Retinal pigment epithelial cell (primary cell): ENCODE measurements at regions not wholly inside any gene's neighbourhood (a gene's known extent, or its start where the extent isn't known, plus 50 kb on each side); places are given as distances from the start of the nearest gene placed in this dataset.

Source experiments
- DNase-seq: peaks from one replicate; pipeline ENCODE4 v3.0.0-alpha.2; 2010; ENCODE audit warnings: low read depth
- H3K4me3 ChIP-seq: 2 replicates; pipeline ENCODE4 v1.5.1; 2011; ENCODE audit warnings: mild to moderate bottlenecking, low read length, control low read depth, moderate library complexity
- TF ChIP-seq, protein P1 (sequence below): conservative IDR thresholded peaks from 2 replicates; pipeline ENCODE4 v1.5.1; 2011; ENCODE audit warnings: low read depth, low read length, control low read depth, inconsistent platforms

DNA sequence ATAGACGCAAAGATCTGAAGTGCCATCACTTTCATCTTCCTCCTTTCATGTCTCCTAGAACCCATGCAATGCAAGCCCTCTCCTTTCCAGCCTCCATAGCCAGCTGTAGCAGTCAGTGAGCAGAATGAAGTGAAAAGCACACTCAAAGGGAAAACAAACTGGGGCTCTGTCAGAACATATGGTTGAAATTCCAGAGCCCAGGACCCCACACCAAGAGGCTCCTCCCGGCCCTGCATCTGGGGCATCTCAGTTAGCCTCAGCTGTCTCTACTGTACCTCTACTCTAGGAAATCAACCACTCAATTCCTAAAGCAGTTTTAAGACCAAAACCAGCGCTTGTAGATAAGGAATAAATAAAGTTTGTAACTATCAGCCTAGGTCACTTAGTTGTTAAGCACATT is 73.8 kb upstream of the P3H2 start:
- H3K4me3 ChIP-seq, result no peak overlapping the region
- no peak for DNase-seq
- TF ChIP-seq, protein P1, sequence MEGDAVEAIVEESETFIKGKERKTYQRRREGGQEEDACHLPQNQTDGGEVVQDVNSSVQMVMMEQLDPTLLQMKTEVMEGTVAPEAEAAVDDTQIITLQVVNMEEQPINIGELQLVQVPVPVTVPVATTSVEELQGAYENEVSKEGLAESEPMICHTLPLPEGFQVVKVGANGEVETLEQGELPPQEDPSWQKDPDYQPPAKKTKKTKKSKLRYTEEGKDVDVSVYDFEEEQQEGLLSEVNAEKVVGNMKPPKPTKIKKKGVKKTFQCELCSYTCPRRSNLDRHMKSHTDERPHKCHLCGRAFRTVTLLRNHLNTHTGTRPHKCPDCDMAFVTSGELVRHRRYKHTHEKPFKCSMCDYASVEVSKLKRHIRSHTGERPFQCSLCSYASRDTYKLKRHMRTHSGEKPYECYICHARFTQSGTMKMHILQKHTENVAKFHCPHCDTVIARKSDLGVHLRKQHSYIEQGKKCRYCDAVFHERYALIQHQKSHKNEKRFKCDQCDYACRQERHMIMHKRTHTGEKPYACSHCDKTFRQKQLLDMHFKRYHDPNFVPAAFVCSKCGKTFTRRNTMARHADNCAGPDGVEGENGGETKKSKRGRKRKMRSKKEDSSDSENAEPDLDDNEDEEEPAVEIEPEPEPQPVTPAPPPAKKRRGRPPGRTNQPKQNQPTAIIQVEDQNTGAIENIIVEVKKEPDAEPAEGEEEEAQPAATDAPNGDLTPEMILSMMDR, result no peak

DNA sequence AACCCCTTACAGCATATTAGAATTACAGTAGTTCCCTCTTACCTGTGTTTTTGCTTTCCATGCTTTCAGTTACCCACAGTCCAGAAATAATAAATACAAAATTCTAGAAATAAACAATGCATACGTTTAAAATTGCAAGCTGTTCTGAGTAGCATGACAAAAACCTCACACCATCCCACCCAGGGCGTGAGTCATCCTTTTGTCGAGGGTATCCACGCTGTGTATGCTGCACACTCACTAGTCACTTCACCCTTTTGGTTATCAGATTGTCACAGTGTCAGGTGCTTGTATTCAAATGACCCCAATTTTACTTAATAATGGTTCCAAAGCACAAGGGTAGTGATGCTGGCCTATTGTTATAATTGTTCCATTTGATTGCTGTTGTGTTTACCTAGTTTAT is 72.5 kb upstream of the P3H2 start:
- no peak for DNase-seq
- no peak overlapping the region for H3K4me3 ChIP-seq
- TF ChIP-seq, protein P1, result no peak

DNA sequence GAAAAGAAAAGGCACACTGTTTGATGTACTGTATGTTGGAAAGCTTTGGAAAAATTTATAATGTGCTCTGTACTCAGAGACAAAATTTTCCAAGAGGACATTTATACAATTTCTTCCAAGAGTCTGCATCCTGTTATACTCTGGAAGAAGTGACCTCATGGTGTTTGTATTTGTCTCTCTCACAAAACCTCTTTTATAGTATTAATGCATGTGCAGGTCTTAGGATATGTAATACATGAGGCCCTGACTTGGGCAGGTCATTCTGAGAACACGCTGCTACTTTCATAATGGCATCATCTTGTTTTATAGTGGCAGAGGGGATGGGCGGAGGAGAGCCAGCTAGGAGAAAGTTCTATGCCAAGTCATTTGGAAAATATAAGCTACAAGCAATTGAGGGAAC is 72.0 kb upstream of the P3H2 start:
- DNase-seq, result no peak
- H3K4me3 ChIP-seq, result no peak overlapping the region
- TF ChIP-seq, protein P1, result no peak

DNA sequence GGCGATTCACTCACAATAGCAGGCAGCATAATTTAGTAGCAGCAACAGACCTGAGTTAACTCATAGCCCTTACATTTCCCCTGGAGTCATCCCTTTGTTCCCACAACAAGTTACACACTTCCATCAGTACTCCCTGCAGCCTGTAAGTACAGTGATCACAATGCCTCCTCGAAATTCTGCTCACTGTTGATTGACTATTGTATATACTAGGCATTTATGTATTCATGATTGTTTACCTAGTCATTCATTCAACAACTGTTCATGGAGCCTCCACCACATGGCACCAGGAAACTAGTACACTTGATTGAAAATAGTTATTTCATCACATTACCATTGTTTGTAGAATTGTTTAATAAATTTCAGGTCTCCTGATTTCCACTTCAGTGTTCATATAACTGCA is 71.4 kb upstream of the P3H2 start:
- TF ChIP-seq, protein P1, result no peak
- H3K4me3 ChIP-seq, result no peak overlapping the region
- no peak for DNase-seq

DNA sequence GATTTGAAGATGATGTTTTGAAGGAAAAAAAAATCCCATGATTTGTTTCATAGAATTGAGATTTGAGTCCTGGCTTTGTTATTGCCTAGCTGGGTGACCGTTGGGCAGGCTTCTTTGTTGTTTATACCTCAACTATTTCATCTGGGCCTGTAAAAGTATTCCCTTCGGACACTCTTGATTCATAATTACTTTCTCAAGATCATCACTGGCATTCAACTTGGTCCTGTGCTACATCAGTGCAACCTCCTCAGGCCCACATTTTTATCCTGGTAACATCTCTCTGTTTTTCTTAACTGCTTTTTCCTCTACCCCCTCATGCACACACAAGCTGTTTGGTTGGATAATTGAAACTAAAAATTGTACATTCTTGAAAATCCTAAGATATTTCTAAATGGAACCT is 67.5 kb upstream of the P3H2 start:
- DNase-seq, result no peak
- no peak overlapping the region for H3K4me3 ChIP-seq
- TF ChIP-seq, protein P1, result no peak

DNA sequence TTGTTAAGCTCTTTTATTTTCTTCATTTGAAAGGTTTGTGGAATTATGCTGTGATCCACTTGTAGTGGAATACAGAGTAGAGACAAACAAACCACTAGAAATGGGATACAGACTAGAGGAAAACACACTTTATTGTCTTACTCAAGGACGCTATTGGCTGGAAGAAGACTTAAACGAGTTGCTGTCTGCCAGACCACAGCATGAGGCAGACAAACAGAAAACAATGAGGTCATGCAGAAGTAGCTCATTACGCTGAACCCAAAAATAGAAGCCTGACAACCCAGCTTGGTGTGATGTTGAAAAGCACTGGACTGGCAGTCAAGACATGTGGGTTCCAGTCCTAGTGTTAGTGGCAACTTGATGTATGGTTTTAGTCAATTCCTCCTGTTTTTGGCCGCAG is 62.4 kb upstream of the P3H2 start:
- TF ChIP-seq, protein P1, result no peak

DNA sequence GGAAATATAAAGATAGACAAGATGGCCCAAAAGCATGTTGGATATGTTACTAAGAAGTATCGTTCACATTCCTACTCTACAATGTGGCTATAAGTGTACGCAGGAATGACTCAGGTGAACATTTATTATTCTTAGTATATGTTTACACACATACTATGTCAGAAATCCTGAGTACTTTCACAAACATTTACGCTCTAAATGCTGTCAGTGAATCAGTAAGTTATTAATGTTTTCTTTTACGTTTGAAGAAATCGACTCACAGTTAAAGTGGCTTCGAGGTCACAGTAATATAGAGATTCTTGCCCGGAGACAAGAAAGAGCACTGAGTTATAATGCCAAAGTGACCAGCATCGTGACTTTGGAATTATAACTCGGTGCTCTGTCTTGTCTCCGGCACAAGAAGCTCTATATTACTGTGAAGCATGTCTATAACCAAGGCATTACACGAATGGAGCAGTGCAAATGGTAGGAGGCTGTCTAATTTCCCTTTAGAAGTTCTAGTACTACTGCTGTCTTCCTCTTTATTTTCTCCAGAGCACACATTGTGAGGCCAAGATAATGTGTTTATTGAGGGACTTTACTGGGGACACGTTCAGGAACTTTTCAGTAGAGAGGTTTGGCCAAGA is 61.8 kb upstream of the P3H2 start:
- DNase-seq, result no peak
- TF ChIP-seq, protein P1, result no peak
- H3K4me3 ChIP-seq, result no peak overlapping the region

More for the DNA sequence above, 62.4 kb upstream of the P3H2 start:
- DNase-seq, result peak; percentile 51
- no peak overlapping the region for H3K4me3 ChIP-seq
